ENCODE measurements at regions not wholly inside any gene's neighbourhood (a gene's known extent, or its start where the extent isn't known, plus 50 kb on each side); places are given as distances from the start of the nearest gene placed in this dataset.

DNA sequence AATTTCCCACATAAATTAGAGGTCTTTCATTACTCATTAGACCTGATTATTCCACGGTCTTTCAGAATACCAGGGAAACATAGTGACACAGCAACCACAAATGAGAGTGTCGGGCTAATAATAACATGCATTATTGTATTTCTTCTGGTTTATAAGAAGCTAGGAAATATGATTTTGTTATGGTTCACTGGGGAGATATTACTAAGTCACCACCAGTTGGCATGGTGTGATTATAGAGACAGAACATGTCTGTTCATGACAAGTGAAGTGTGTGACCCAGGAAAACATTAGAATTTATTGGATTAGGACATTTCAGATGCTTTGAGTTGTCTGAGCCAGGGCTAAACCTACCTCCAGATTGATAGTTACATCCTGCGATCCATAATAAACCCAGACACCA lies 494.4 kb downstream of the FBXO15 start:
- WGBS, 2 experiments (ENCODE audit: insufficient coverage in 1 of 2, insufficient read length in 1 of 2), result 64 to 79% methylated on average over 2 to 3 of the region's 3 CpGs
- no peaks in the 10 kb centered on the region for H3K4me1 Mint-ChIP-seq
- no peak for DNase-seq
- H3K9me3 ChIP-seq (ENCODE audit: control insufficient read depth, low read length), result no peaks in the 10 kb centered on the region
- H3K4me3 Mint-ChIP-seq, result no peak overlapping the region
- TF ChIP-seq, protein P1, sequence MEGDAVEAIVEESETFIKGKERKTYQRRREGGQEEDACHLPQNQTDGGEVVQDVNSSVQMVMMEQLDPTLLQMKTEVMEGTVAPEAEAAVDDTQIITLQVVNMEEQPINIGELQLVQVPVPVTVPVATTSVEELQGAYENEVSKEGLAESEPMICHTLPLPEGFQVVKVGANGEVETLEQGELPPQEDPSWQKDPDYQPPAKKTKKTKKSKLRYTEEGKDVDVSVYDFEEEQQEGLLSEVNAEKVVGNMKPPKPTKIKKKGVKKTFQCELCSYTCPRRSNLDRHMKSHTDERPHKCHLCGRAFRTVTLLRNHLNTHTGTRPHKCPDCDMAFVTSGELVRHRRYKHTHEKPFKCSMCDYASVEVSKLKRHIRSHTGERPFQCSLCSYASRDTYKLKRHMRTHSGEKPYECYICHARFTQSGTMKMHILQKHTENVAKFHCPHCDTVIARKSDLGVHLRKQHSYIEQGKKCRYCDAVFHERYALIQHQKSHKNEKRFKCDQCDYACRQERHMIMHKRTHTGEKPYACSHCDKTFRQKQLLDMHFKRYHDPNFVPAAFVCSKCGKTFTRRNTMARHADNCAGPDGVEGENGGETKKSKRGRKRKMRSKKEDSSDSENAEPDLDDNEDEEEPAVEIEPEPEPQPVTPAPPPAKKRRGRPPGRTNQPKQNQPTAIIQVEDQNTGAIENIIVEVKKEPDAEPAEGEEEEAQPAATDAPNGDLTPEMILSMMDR (conservative IDR thresholded peaks at IDR 0.05), result no peak
- H3K4me3 ChIP-seq (ENCODE audit: low read length), result no peak overlapping the region
- no peaks in the 10 kb centered on the region for H3K27me3 Mint-ChIP-seq (ENCODE audit: insufficient read depth)
- no peaks in the 10 kb centered on the region for H3K36me3 ChIP-seq (ENCODE audit: control insufficient read depth, insufficient read depth, low read length)
- H3K4me1 ChIP-seq (ENCODE audit: control insufficient read depth, insufficient read depth, low read length), result no peaks in the 10 kb centered on the region
- no peak overlapping the region for H3K27ac ChIP-seq (ENCODE audit: low read depth, low read length)
- no peaks in the 10 kb centered on the region for H3K27me3 ChIP-seq (ENCODE audit: control insufficient read depth, insufficient read depth, low read length, poor library complexity, severe bottlenecking)
- H3K9me3 Mint-ChIP-seq, result no peaks in the 10 kb centered on the region
- no peaks in the 10 kb centered on the region for H3K36me3 Mint-ChIP-seq (ENCODE audit: low read depth)
- H3K9ac ChIP-seq (ENCODE audit: extremely low read depth, low read length, poor library complexity, severe bottlenecking), result no peak overlapping the region
- H3K27ac Mint-ChIP-seq, result no peak overlapping the region

DNA sequence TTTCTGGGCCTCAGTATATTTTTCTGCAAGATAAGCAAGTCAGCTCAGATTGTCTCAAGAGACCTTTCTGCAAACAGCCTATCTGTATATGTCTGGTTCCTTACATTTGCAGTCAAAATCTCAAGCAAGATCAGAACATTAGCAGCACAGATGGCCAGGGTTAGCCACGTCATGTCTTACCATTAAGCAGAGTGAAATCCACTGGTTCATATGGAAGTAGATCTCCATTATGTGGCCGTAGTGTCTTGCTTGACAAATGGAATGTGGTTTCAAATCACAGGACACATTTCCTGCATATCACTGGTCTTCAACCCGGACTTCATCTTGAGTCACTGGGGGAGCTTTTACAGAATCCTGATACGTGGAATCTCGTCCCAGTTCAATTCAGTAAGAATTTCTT lies 500.2 kb downstream of the FBXO15 start:
- H3K4me1 Mint-ChIP-seq, result no peaks in the 10 kb centered on the region
- no peak overlapping the region for H3K9ac ChIP-seq (ENCODE audit: extremely low read depth, low read length, poor library complexity, severe bottlenecking)
- H3K36me3 ChIP-seq (ENCODE audit: control insufficient read depth, insufficient read depth, low read length), result no peaks in the 10 kb centered on the region
- no peaks in the 10 kb centered on the region for H3K9me3 Mint-ChIP-seq
- DNase-seq, result no peak
- no peak overlapping the region for H3K27ac Mint-ChIP-seq
- no peaks in the 10 kb centered on the region for H3K27me3 ChIP-seq (ENCODE audit: control insufficient read depth, insufficient read depth, low read length, poor library complexity, severe bottlenecking)
- TF ChIP-seq, protein P1 (conservative IDR thresholded peaks at IDR 0.05), result no peak
- no peak overlapping the region for H3K4me3 Mint-ChIP-seq
- H3K9me3 ChIP-seq (ENCODE audit: control insufficient read depth, low read length), result no peaks in the 10 kb centered on the region
- WGBS, 2 experiments (ENCODE audit: insufficient coverage in 1 of 2, insufficient read length in 1 of 2), result 88 to 98% methylated on average over 4 to 5 of the region's 5 CpGs
- no peaks in the 10 kb centered on the region for H3K27me3 Mint-ChIP-seq (ENCODE audit: insufficient read depth)
- H3K4me3 ChIP-seq (ENCODE audit: low read length), result no peak overlapping the region
- H3K36me3 Mint-ChIP-seq (ENCODE audit: low read depth), result no peaks in the 10 kb centered on the region
- no peaks in the 10 kb centered on the region for H3K4me1 ChIP-seq (ENCODE audit: control insufficient read depth, insufficient read depth, low read length)
- no peak overlapping the region for H3K27ac ChIP-seq (ENCODE audit: low read depth, low read length)

DNA sequence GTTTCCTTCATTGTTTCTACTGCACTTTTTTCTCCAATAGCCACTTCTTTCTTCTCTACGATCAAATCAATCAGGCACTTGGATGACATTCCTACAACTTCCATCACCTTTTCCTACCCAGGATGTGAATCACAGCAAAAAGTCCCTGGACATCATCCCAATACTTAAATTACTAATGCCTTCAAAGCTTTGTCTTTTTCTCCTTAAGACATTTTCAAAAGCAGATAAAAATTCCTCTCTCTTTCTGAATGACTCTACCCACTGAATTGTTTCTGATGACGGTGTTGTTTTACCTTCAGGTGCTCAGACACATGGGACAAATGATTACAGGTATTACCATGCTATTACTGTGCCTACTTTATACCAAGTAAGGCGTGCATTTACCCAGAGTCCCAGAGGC lies 500.9 kb downstream of the FBXO15 start:
- 72 to 77% methylated on average over 2 to 3 of the region's 3 CpGs for WGBS, 2 experiments (ENCODE audit: insufficient coverage in 1 of 2, insufficient read length in 1 of 2)

More for the DNA sequence above, 500.9 kb downstream of the FBXO15 start:
- no peak overlapping the region for H3K27ac ChIP-seq (ENCODE audit: low read depth, low read length)
- Mint-ChIP-seq H3K4me3 (no peak overlapping the region), H3K9me3 (no peaks in the 10 kb centered on the region), H3K36me3 (ENCODE audit: low read depth) (no peaks in the 10 kb centered on the region), H3K27ac (no peak overlapping the region), H3K4me1 (no peaks in the 10 kb centered on the region), H3K27me3 (ENCODE audit: insufficient read depth) (no peaks in the 10 kb centered on the region)
- TF ChIP-seq, protein P1 (conservative IDR thresholded peaks at IDR 0.05), result no peak
- DNase-seq, result no peak
- H3K36me3 ChIP-seq (ENCODE audit: control insufficient read depth, insufficient read depth, low read length), result no peaks in the 10 kb centered on the region
- H3K4me3 ChIP-seq (ENCODE audit: low read length), result no peak overlapping the region
- H3K4me1 ChIP-seq (ENCODE audit: control insufficient read depth, insufficient read depth, low read length), result no peaks in the 10 kb centered on the region
- no peaks in the 10 kb centered on the region for H3K27me3 ChIP-seq (ENCODE audit: control insufficient read depth, insufficient read depth, low read length, poor library complexity, severe bottlenecking)
- H3K9me3 ChIP-seq (ENCODE audit: control insufficient read depth, low read length), result no peaks in the 10 kb centered on the region
- H3K9ac ChIP-seq (ENCODE audit: extremely low read depth, low read length, poor library complexity, severe bottlenecking), result no peak overlapping the region
